ENCODE measurements at regions not wholly inside any gene's neighbourhood (a gene's known extent, or its start where the extent isn't known, plus 50 kb on each side); places are given as distances from the start of the nearest gene placed in this dataset.

GRCh38 chr4:38610966-38611431, 53.0 kb upstream of the KLF3 start:
- DNase-seq (ENCODE audit: extremely low spot score) = no peak
- ChIA-PET CTCF (no interaction called here), POLR2A (no interaction called here)
- TF ChIP-seq CTCF (IDR thresholded peaks at IDR 0.05; ENCODE audit: control extremely low read depth, extremely low read depth, low read depth, missing control alignments) = no peak

- CTCF ChIA-PET = interaction anchor here (1.4 kb wide), 1 partner anchor 29 kb away, joined by 3 read pairs; no protein-coding TSS in a partner anchor
- no peak for TF ChIP-seq CTCF (IDR thresholded peaks at IDR 0.05; ENCODE audit: control extremely low read depth, extremely low read depth, low read depth, missing control alignments)
- POLR2A ChIA-PET = no interaction called here
- no peak for DNase-seq (ENCODE audit: extremely low spot score)
Measured at GRCh38 chr4:38611676-38612075, 52.3 kb upstream of the KLF3 start.

GRCh38 chr4:38612646-38613414, 51.2 kb upstream of the KLF3 start:
- DNase-seq (ENCODE audit: extremely low spot score) = no peak
- TF ChIP-seq CTCF (IDR thresholded peaks at IDR 0.05; ENCODE audit: control extremely low read depth, extremely low read depth, low read depth, missing control alignments) = no peak
- ChIA-PET CTCF (interaction anchor here (1.4 to 1.5 kb wide), 3 partner anchors 9 to 27 kb away, joined by 3 to 4 read pairs (median 3); no protein-coding TSS in a partner anchor), POLR2A (interaction anchor here (0.5 kb wide), 1 partner anchor 52 kb away, joined by 3 read pairs; no protein-coding TSS in a partner anchor)

Measured in GM10248 (cell line).